WERI-Rb-1 (cell line): ENCODE measurements at regions not wholly inside any gene's neighbourhood (a gene's known extent, or its start where the extent isn't known, plus 50 kb on each side); places are given as distances from the start of the nearest gene placed in this dataset.
"Not testable (repeated sequence)": the region's sequence is repeated elsewhere in the genome, so short reads cannot be mapped to it uniquely, and the experiment has no call there.

ENCODE experiments used
- DNase-seq: peaks from one replicate; pipeline ENCODE4 v3.0.0-alpha.2; 2020
- H3K27ac ChIP-seq: fragments of 250-450 bp; sonication (Bioruptor Pico); 2 replicates; pipeline ENCODE4 v1.5.1; 2020; ENCODE audit warnings: mild to moderate bottlenecking, moderate library complexity
- H3K27me3 ChIP-seq: fragments of 250-450 bp; sonication (Bioruptor Pico); 2 replicates; pipeline ENCODE4 v1.5.1; 2021; ENCODE audit warnings: mild to moderate bottlenecking, low read depth, moderate library complexity; ENCODE audit not compliant: insufficient read depth, severe bottlenecking
- H3K36me3 ChIP-seq: fragments of 250-450 bp; sonication (Bioruptor Pico); 2 replicates; pipeline ENCODE4 v1.5.1; 2020; ENCODE audit warnings: mild to moderate bottlenecking, moderate library complexity
- H3K4me3 ChIP-seq: 2 replicates; pipeline ENCODE4 v1.5.1; 2011; ENCODE audit warnings: low read depth, mild to moderate bottlenecking, control low read depth, low read length
- H3K9me3 ChIP-seq: fragments of 250-450 bp; sonication (Bioruptor Pico); 2 replicates; pipeline ENCODE4 v1.5.1; 2021; ENCODE audit warnings: mild to moderate bottlenecking, moderate library complexity; ENCODE audit not compliant: severe bottlenecking
- CTCF ChIP-seq: IDR thresholded peaks from 2 replicates; pipeline ENCODE4 v1.5.1; 2011; ENCODE audit warnings: low read depth, mild to moderate bottlenecking, control low read depth, inconsistent platforms, low read length

GRCh38 chr3:22691407-22691806 lies 511.7 kb upstream of the UBE2E2 start:
- no peak for DNase-seq
- H3K27me3 ChIP-seq, result no peaks in the 10 kb centered on the region
- no peak overlapping the region for H3K4me3 ChIP-seq
- no peak overlapping the region for H3K27ac ChIP-seq
- H3K9me3 ChIP-seq, result no peaks in the 10 kb centered on the region
- TF ChIP-seq CTCF, result no peak
- H3K36me3 ChIP-seq, result no peaks in the 10 kb centered on the region

GRCh38 chr3:22691856-22692628 lies 511.1 kb upstream of the UBE2E2 start:
- TF ChIP-seq CTCF, result no peak
- H3K27ac ChIP-seq, result no peak overlapping the region
- no peak for DNase-seq
- no peaks in the 10 kb centered on the region for H3K27me3 ChIP-seq
- H3K36me3 ChIP-seq, result no peaks in the 10 kb centered on the region
- H3K4me3 ChIP-seq, result no peak overlapping the region
- H3K9me3 ChIP-seq, result no peaks in the 10 kb centered on the region

- no peak for TF ChIP-seq CTCF
Measured at GRCh38 chr3:22700876-22701275, 502.3 kb upstream of the UBE2E2 start.

GRCh38 chr3:22704166-22704565 lies 499.0 kb upstream of the UBE2E2 start:
- Histone ChIP-seq H3K4me3 (no peak overlapping the region), H3K9me3 (peaks cover 14% of the 10 kb centered on the region), H3K36me3 (no peaks in the 10 kb centered on the region), H3K27ac (no peak overlapping the region), H3K27me3 (no peaks in the 10 kb centered on the region)
- no peak for TF ChIP-seq CTCF
- no peak for DNase-seq

More at GRCh38 chr3:22700876-22701275, 502.3 kb upstream of the UBE2E2 start:
- Histone ChIP-seq H3K9me3 (no peaks in the 10 kb centered on the region), H3K27ac (no peak overlapping the region), H3K36me3 (no peaks in the 10 kb centered on the region), H3K4me3 (no peak overlapping the region), H3K27me3 (no peaks in the 10 kb centered on the region)
- DNase-seq, result no peak

GRCh38 chr3:22704571-22705354 lies 498.4 kb upstream of the UBE2E2 start:
- 0 out of 2 replicates have a peak, but pooled peaks have one; percentile 3 for TF ChIP-seq CTCF
- peak; percentile 38 for DNase-seq

GRCh38 chr3:22706922-22707321 lies 496.2 kb upstream of the UBE2E2 start:
- not testable (repeated sequence) for DNase-seq

More at GRCh38 chr3:22704571-22705354, 498.4 kb upstream of the UBE2E2 start:
- Histone ChIP-seq H3K36me3 (no peaks in the 10 kb centered on the region), H3K27ac (no peak overlapping the region), H3K9me3 (peaks cover 14% of the 10 kb centered on the region), H3K4me3 (no peak overlapping the region), H3K27me3 (no peaks in the 10 kb centered on the region)

More at GRCh38 chr3:22706922-22707321, 496.2 kb upstream of the UBE2E2 start:
- H3K27me3 ChIP-seq, H3K4me3 ChIP-seq, H3K36me3 ChIP-seq, H3K27ac ChIP-seq: not testable (repeated sequence)
- peaks cover 14% of the 10 kb centered on the region for H3K9me3 ChIP-seq
